ENCODE measurements at regions not wholly inside any gene's neighbourhood (a gene's known extent, or its start where the extent isn't known, plus 50 kb on each side); places are given as distances from the start of the nearest gene placed in this dataset.
"Not testable (repeated sequence)": the region's sequence is repeated elsewhere in the genome, so short reads cannot be mapped to it uniquely, and the experiment has no call there.

DNA sequence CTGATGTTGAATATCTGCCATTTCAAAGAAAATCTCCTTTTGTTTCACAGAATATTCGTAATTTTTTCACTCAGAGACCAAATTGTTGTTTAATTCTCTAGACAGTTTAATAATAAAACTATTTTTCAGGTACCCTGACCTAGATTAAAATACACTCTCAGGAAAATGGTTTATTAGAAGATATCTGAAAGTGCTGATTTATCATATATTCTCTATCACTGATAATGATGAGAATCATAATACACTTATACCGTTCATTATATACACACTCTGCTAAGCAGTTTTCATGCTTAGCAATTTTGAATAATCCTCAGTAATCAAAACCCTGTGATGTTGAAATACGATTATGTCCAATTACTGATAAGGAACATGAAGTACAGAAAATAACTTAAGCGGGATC lies 772.9 kb upstream of the CRIM1 start:
- no peak overlapping the region for H3K4me3 ChIP-seq
- DNase-seq = no peak

DNA sequence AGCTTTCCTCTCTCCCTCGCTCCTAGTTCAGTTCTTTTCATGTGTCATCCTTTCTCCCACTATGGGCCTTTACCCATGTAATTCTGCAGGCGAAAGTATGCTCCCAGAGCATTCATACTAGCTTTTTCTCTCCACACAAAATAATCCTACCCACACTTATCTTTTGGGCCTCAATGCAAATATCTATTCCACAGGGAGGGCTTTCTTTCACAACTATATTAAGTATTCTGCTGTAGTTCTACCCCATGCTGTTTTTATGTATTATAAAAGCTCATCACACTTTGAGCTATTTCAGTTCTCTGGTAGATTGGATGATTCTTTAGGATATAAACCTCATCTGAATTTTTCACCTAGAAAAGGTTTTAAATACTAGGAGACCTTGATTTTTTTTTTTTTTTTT lies 774.6 kb upstream of the CRIM1 start:
- TF ChIP-seq, protein P1, sequence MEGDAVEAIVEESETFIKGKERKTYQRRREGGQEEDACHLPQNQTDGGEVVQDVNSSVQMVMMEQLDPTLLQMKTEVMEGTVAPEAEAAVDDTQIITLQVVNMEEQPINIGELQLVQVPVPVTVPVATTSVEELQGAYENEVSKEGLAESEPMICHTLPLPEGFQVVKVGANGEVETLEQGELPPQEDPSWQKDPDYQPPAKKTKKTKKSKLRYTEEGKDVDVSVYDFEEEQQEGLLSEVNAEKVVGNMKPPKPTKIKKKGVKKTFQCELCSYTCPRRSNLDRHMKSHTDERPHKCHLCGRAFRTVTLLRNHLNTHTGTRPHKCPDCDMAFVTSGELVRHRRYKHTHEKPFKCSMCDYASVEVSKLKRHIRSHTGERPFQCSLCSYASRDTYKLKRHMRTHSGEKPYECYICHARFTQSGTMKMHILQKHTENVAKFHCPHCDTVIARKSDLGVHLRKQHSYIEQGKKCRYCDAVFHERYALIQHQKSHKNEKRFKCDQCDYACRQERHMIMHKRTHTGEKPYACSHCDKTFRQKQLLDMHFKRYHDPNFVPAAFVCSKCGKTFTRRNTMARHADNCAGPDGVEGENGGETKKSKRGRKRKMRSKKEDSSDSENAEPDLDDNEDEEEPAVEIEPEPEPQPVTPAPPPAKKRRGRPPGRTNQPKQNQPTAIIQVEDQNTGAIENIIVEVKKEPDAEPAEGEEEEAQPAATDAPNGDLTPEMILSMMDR (IDR thresholded peaks at IDR 0.05) = no peak
- TF ChIP-seq POLR2A (IDR thresholded peaks at IDR 0.05) = no peak
- no peak for DNase-seq
- H3K4me1 ChIP-seq = no peaks in the 10 kb centered on the region
- H3K36me3 ChIP-seq = no peaks in the 10 kb centered on the region
- no peak overlapping the region for H3K4me3 ChIP-seq
- no peaks in the 10 kb centered on the region for H3K27me3 ChIP-seq
- H3K27ac ChIP-seq = no peak overlapping the region
- H3K9me3 ChIP-seq = no peaks in the 10 kb centered on the region
- intact Hi-C loops (cut with DNase I; ENCODE audit: low total_unique reads) = no loop called here

More for the DNA sequence above, 772.9 kb upstream of the CRIM1 start:
- intact Hi-C loops (cut with DNase I; ENCODE audit: low total_unique reads) = no loop called here
- H3K27me3 ChIP-seq = no peaks in the 10 kb centered on the region
- TF ChIP-seq, protein P1 (IDR thresholded peaks at IDR 0.05) = no peak
- TF ChIP-seq POLR2A (IDR thresholded peaks at IDR 0.05) = no peak
- H3K27ac ChIP-seq = no peak overlapping the region
- H3K4me1 ChIP-seq = no peaks in the 10 kb centered on the region
- no peaks in the 10 kb centered on the region for H3K36me3 ChIP-seq
- no peaks in the 10 kb centered on the region for H3K9me3 ChIP-seq

DNA sequence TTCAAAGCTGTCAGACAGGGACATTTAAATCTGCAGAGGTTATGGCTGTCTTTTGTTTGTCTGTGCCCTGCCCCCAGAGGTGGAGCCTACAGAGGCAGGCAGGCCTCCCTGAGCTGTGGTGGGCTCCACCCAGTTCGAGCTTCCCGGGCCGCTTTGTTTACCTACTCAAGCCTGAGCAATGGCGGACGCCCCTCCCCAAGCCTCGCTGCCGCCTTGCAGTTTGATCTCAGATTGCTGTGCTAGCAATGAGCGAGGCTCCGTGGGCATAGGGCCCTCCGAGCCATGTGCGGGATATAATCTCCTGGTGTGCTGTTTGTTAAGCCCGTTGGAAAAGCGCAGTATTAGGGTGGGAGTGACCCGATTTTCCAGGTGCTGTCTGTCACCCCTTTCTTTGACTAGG lies 787.0 kb upstream of the CRIM1 start:
- H3K4me3 ChIP-seq; H3K27ac ChIP-seq; DNase-seq; H3K4me1 ChIP-seq; H3K9me3 ChIP-seq; H3K36me3 ChIP-seq; H3K27me3 ChIP-seq; intact Hi-C loops (cut with DNase I; ENCODE audit: low total_unique reads): not testable (repeated sequence)

DNA sequence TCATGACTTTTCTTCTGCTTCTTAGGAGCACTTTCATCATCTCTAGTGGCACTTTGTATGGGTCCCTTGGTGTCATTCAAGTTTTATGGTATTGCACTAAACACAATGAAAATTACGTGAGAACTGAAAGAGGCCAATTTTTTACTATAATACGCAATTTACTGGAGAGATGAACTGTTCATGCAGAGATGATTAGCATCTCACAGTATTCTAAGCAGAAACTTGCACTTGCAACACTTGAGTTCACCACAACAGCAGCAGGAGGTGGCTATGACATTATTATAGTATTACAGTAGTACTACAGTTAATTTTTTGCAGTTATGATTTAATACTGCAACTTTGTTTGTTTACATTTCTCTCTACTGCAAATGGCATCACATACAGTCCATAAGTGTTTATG lies 793.1 kb upstream of the CRIM1 start:
- H3K27me3 ChIP-seq = no peaks in the 10 kb centered on the region
- DNase-seq = no peak
- H3K27ac ChIP-seq = no peak overlapping the region
- intact Hi-C loops (cut with DNase I; ENCODE audit: low total_unique reads) = no loop called here
- no peak for TF ChIP-seq POLR2A (IDR thresholded peaks at IDR 0.05)
- TF ChIP-seq, protein P1 (IDR thresholded peaks at IDR 0.05) = no peak
- H3K4me1 ChIP-seq = no peaks in the 10 kb centered on the region
- no peak overlapping the region for H3K4me3 ChIP-seq
- no peaks in the 10 kb centered on the region for H3K36me3 ChIP-seq
- no peaks in the 10 kb centered on the region for H3K9me3 ChIP-seq

DNA sequence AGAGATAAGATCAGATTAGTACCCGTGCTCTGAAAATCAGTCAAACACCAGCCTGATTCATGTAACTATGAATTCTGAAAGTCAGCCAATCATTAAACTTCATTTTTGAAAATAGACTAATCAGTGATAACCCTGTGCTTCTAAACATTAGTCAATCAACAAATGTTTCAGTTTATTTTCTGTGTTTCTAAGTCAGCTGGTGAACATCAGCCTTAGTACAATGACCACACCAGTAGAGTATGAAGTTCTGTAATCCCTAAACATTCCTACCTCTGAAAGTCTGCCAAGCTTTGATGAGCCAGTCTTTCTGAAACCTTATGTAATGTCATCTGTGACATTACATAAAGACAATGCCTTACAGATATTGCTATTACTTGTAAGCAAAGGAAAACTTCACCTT lies 807.4 kb upstream of the CRIM1 start:
- no peak for TF ChIP-seq POLR2A (IDR thresholded peaks at IDR 0.05)
- TF ChIP-seq, protein P1 (IDR thresholded peaks at IDR 0.05) = no peak
- Histone ChIP-seq H3K27me3 (no peaks in the 10 kb centered on the region), H3K27ac (no peak overlapping the region), H3K9me3 (no peaks in the 10 kb centered on the region), H3K36me3 (no peaks in the 10 kb centered on the region), H3K4me1 (no peaks in the 10 kb centered on the region), H3K4me3 (no peak overlapping the region)
- intact Hi-C loops (cut with DNase I; ENCODE audit: low total_unique reads) = no loop called here
- DNase-seq = no peak

DNA sequence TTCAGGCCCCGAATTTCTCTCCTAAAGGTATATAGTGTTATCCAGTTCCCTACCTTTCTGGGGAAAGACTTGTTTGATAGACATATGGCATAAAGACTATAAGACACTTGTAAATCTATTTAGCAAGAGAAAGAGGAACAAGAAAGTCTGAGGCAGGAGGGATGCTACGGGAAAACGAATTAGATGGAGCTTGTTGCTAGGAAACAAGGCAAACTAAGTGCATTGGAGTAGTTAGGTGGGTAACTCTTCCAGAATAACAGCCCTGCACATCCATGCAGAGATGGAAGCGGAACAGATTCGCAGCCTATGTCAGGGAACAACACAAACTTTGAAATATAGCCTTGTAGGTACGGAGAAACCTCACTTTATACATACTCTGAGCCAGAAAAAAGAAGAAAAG lies 810.3 kb upstream of the CRIM1 start:
- Histone ChIP-seq H3K27ac (no peak overlapping the region), H3K9me3 (no peaks in the 10 kb centered on the region), H3K36me3 (no peaks in the 10 kb centered on the region), H3K27me3 (no peaks in the 10 kb centered on the region), H3K4me1 (no peaks in the 10 kb centered on the region), H3K4me3 (no peak overlapping the region)
- no peak for DNase-seq
- intact Hi-C loops (cut with DNase I; ENCODE audit: low total_unique reads) = no loop called here
- TF ChIP-seq, protein P1 (IDR thresholded peaks at IDR 0.05) = no peak

Measured in uterus (tissue), 3 donors.